ENCODE measurements at regions not wholly inside any gene's neighbourhood (a gene's known extent, or its start where the extent isn't known, plus 50 kb on each side); places are given as distances from the start of the nearest gene placed in this dataset.

- TF ChIP-seq CTCF (IDR thresholded peaks at IDR 0.05), result no peak
- TF ChIP-seq EZH2 (IDR thresholded peaks at IDR 0.05; ENCODE audit: borderline replicate concordance, insufficient read depth, low read depth, low read length, poor library complexity, severe bottlenecking), result no peak
These were observed 645.8 kb upstream of the TBL1XR1 start for GRCh38 chr3:177842743-177843734.
